Parathyroid adenoma (tissue), 2 donors: ENCODE measurements at regions not wholly inside any gene's neighbourhood (a gene's known extent, or its start where the extent isn't known, plus 50 kb on each side); places are given as distances from the start of the nearest gene placed in this dataset.

Experiments
- H2AFZ ChIP-seq: fragments of 300-600 bp; sonication (generic); one replicate; pipeline ENCODE4 v1.7.0; 2017; ENCODE audit warnings: antibody characterized with exemption, mild to moderate bottlenecking
- H3K27ac ChIP-seq: fragments of 300-600 bp; sonication (generic); one replicate; pipeline ENCODE4 v1.7.0; 2017
- H3K27me3 ChIP-seq: fragments of 300-600 bp; sonication (generic); one replicate; pipeline ENCODE4 v1.7.0; 2017; ENCODE audit warnings: low read length; ENCODE audit not compliant: control insufficient read depth, insufficient read depth
- H3K36me3 ChIP-seq: fragments of 300-600 bp; sonication (generic); one replicate; pipeline ENCODE4 v1.7.0; 2017; ENCODE audit warnings: low read length; ENCODE audit not compliant: control insufficient read depth, insufficient read depth
- H3K4me1 ChIP-seq: fragments of 300-600 bp; sonication (generic); one replicate; pipeline ENCODE4 v1.7.0; 2017; ENCODE audit warnings: control low read depth
- H3K4me2 ChIP-seq: fragments of 300-600 bp; sonication (generic); one replicate; pipeline ENCODE4 v1.7.0; 2017; ENCODE audit warnings: low read length
- H3K4me3 ChIP-seq: fragments of 300-600 bp; sonication (generic); one replicate; pipeline ENCODE4 v1.7.0; 2017; ENCODE audit warnings: low read depth, low read length
- H3K79me2 ChIP-seq: fragments of 300-600 bp; sonication (generic); one replicate; pipeline ENCODE4 v1.7.0; 2017; ENCODE audit warnings: control low read depth
- H3K9ac ChIP-seq: fragments of 300-600 bp; sonication (generic); one replicate; pipeline ENCODE4 v1.7.0; 2017; ENCODE audit warnings: mild to moderate bottlenecking
- H3K9me3 ChIP-seq: fragments of 300-600 bp; sonication (generic); one replicate; pipeline ENCODE4 v1.7.0; 2017; ENCODE audit warnings: low read length; ENCODE audit not compliant: control insufficient read depth
- TF ChIP-seq, protein P1 (sequence below): fragments of 300-600 bp; sonication (generic); IDR thresholded peaks from one replicate; pipeline ENCODE4 v1.7.0; 2017; ENCODE audit warnings: antibody characterized with exemption, mild to moderate bottlenecking
- donor health status: primary hyperparathyroidism.

DNA sequence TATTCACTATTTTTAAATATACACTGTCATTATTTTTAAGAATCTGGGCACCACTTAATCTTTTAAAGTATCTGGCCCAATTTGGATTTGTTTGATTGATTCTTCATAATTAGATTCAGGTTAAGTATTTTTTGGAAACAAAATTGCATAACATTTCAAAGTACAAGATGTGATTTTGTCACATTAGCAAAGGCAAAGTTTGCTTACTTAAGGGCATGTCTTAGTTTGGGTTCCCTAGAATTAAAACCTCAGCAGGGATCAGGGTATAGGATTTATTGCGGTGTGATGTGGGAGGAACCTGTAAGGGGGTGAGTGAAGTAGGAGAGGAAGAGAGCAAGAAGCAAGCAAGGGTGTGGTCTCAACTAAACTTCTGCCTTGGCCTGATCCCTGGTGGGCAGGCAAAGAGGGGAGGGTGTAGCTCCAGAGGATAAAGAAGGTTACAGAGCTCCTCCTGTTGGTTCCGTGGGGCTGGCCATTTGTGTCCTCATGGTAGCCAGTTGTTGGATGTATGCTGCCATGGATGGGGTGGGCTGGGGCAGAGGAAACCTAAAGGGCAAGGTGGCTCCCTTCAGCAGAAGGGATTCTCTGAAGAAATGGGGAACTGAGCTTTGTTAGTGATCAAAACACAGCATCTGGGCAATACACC, 668.7 kb upstream of the SLC35B3 start:
- H3K4me1 ChIP-seq = no peaks in the 10 kb centered on the region
- H3K79me2 ChIP-seq = no peaks in the 10 kb centered on the region
- H3K4me3 ChIP-seq = no peak overlapping the region
- no peak overlapping the region for H3K9ac ChIP-seq
- TF ChIP-seq, protein P1, sequence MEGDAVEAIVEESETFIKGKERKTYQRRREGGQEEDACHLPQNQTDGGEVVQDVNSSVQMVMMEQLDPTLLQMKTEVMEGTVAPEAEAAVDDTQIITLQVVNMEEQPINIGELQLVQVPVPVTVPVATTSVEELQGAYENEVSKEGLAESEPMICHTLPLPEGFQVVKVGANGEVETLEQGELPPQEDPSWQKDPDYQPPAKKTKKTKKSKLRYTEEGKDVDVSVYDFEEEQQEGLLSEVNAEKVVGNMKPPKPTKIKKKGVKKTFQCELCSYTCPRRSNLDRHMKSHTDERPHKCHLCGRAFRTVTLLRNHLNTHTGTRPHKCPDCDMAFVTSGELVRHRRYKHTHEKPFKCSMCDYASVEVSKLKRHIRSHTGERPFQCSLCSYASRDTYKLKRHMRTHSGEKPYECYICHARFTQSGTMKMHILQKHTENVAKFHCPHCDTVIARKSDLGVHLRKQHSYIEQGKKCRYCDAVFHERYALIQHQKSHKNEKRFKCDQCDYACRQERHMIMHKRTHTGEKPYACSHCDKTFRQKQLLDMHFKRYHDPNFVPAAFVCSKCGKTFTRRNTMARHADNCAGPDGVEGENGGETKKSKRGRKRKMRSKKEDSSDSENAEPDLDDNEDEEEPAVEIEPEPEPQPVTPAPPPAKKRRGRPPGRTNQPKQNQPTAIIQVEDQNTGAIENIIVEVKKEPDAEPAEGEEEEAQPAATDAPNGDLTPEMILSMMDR = no peak
- H3K36me3 ChIP-seq = no peaks in the 10 kb centered on the region
- no peaks in the 10 kb centered on the region for H3K9me3 ChIP-seq
- no peak overlapping the region for H2AFZ ChIP-seq
- H3K4me2 ChIP-seq = no peak overlapping the region
- no peak overlapping the region for H3K27ac ChIP-seq
- H3K27me3 ChIP-seq = no peaks in the 10 kb centered on the region

DNA sequence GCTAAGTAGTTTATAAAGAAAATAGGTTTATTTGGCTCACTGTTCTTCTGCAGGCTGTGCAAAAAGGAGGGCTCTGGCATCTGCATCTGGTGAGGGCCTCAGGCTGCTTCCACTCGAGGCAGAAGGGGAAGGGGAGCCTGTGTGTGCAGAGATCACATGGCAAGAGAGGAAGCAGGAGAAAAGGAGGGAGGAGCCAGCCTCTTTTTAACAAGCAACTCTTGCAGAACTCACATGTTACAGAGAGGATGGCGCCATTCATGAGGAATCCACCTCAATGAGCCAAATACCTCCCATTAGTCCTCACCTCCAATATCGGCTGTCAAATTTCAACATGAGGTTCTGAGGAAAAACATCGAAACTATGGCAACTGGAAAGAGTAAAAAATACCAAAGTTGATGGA, 666.6 kb upstream of the SLC35B3 start:
- Histone ChIP-seq H3K4me1 (no peaks in the 10 kb centered on the region), H3K79me2 (no peaks in the 10 kb centered on the region), H3K4me3 (no peak overlapping the region), H3K36me3 (no peaks in the 10 kb centered on the region), H3K9me3 (no peaks in the 10 kb centered on the region), H3K9ac (no peak overlapping the region), H3K27me3 (no peaks in the 10 kb centered on the region), H3K4me2 (no peak overlapping the region), H3K27ac (no peak overlapping the region), H2AFZ (no peak overlapping the region)
- TF ChIP-seq, protein P1 = no peak

GRCh38 chr6:9100869-9101580, 665.7 kb upstream of the SLC35B3 start:
- H3K36me3 ChIP-seq = no peaks in the 10 kb centered on the region
- no peak overlapping the region for H3K9ac ChIP-seq
- H3K4me2 ChIP-seq = no peak overlapping the region
- no peaks in the 10 kb centered on the region for H3K27me3 ChIP-seq
- H3K4me3 ChIP-seq = no peak overlapping the region
- H3K4me1 ChIP-seq = no peaks in the 10 kb centered on the region
- H3K79me2 ChIP-seq = no peaks in the 10 kb centered on the region
- TF ChIP-seq, protein P1 = no peak
- no peak overlapping the region for H3K27ac ChIP-seq
- H2AFZ ChIP-seq = no peak overlapping the region
- no peaks in the 10 kb centered on the region for H3K9me3 ChIP-seq

- Histone ChIP-seq H3K4me2 (no peak overlapping the region), H2AFZ (no peak overlapping the region), H3K9me3 (no peaks in the 10 kb centered on the region), H3K36me3 (no peaks in the 10 kb centered on the region), H3K27me3 (no peaks in the 10 kb centered on the region), H3K4me3 (no peak overlapping the region), H3K79me2 (no peaks in the 10 kb centered on the region), H3K9ac (no peak overlapping the region), H3K27ac (no peak overlapping the region), H3K4me1 (no peaks in the 10 kb centered on the region)
- TF ChIP-seq, protein P1 = no peak
These were observed 660.4 kb upstream of the SLC35B3 start for GRCh38 chr6:9095729-9096128.

DNA sequence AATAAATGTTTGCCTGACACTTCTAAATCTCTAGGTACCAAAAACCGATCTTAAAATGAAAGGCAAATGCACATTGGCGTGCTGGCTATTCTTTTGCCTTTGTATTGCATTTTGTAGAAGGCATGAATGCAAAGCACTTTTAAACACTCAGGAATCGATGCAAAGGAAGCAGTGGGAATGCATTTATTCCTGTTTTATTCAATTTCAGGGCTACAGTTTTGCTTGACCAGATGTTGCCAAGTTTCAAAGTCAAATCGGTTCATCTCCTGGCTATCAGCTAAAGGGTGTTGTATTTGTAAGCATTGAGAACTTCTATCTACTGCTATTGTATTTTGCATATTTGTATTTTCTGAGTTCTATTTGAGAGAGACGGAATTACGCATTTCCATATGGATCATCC, 659.8 kb upstream of the SLC35B3 start:
- Histone ChIP-seq H3K79me2 (no peaks in the 10 kb centered on the region), H3K4me1 (no peaks in the 10 kb centered on the region), H3K27me3 (no peaks in the 10 kb centered on the region), H3K9me3 (no peaks in the 10 kb centered on the region), H3K27ac (no peak overlapping the region), H3K4me3 (no peak overlapping the region), H3K4me2 (no peak overlapping the region), H3K36me3 (no peaks in the 10 kb centered on the region), H2AFZ (no peak overlapping the region), H3K9ac (no peak overlapping the region)
- TF ChIP-seq, protein P1 = no peak
